Neuronal stem cell (in vitro differentiated cells): ENCODE measurements at regions not wholly inside any gene's neighbourhood (a gene's known extent, or its start where the extent isn't known, plus 50 kb on each side); places are given as distances from the start of the nearest gene placed in this dataset.

Experiments used
- DNase-seq: peaks from one replicate; pipeline ENCODE4 v3.0.0-alpha.2; 2013; ENCODE audit warnings: low spot score
- H2AFZ ChIP-seq: one replicate; pipeline ENCODE4 v1.6.1; 2013; ENCODE audit warnings: mild to moderate bottlenecking, low read length, inconsistent platforms
- H2AK5ac ChIP-seq: 2 replicates; pipeline ENCODE4 v1.6.1; 2013; ENCODE audit warnings: low read depth, mild to moderate bottlenecking, inconsistent platforms, low read length, moderate library complexity, mixed read lengths
- H2BK120ac ChIP-seq: 2 replicates; pipeline ENCODE4 v1.6.1; 2013; ENCODE audit warnings: low read depth, mild to moderate bottlenecking, inconsistent platforms, low read length, moderate library complexity, mixed read lengths
- H2BK12ac ChIP-seq: one replicate; pipeline ENCODE4 v1.6.1; 2013; ENCODE audit warnings: low read length, inconsistent platforms
- H2BK15ac ChIP-seq: 2 replicates; pipeline ENCODE4 v1.6.1; 2013; ENCODE audit warnings: mild to moderate bottlenecking, low read length, inconsistent platforms, mixed read lengths
- H2BK5ac ChIP-seq: one replicate; pipeline ENCODE4 v1.6.1; 2013; ENCODE audit warnings: inconsistent platforms, mild to moderate bottlenecking, low read length, moderate library complexity
- H3K14ac ChIP-seq: one replicate; pipeline ENCODE4 v1.6.1; 2013; ENCODE audit warnings: low read length, inconsistent platforms
- H3K18ac ChIP-seq: 2 replicates; pipeline ENCODE4 v1.6.1; 2013; ENCODE audit warnings: low read length, inconsistent platforms
- H3K23ac ChIP-seq: 2 replicates; pipeline ENCODE4 v1.6.1; 2013; ENCODE audit warnings: low read depth, mild to moderate bottlenecking, mixed read lengths, low read length, inconsistent platforms; ENCODE audit not compliant: poor library complexity
- H3K27ac ChIP-seq: replicated peaks from 3 replicates; pipeline ENCODE4 v1.5.1; 2013; ENCODE audit warnings: low read length, inconsistent platforms
- H3K27me3 ChIP-seq, 3 experiments: 2 replicates each; pipeline ENCODE4 v1.6.1; 2013; ENCODE audit warnings: low read length in 3 of 3, mild to moderate bottlenecking in 2 of 3, inconsistent platforms in 1 of 3, low read depth in 1 of 3, mixed read lengths in 1 of 3, moderate library complexity in 1 of 3; ENCODE audit not compliant: control insufficient read depth in 3 of 3, insufficient read depth in 3 of 3
- H3K36me3 ChIP-seq, 2 donors: replicated peaks in 1 of 2; 2 replicates each; pipeline ENCODE4 v1.6.1; 2013; ENCODE audit warnings: low read length in 2 of 2; ENCODE audit not compliant: control insufficient read depth in 2 of 2, insufficient read depth in 2 of 2
- H3K4ac ChIP-seq: 2 replicates; pipeline ENCODE4 v1.6.1; 2013; ENCODE audit warnings: inconsistent platforms, mild to moderate bottlenecking, low read length, moderate library complexity
- H3K4me1 ChIP-seq, 2 donors: 1 replicate in 1 of 2; 2 replicates in 1 of 2; pipeline ENCODE4 v1.6.1; 2013; ENCODE audit warnings: low read length in 2 of 2, low read depth in 1 of 2; ENCODE audit not compliant: control insufficient read depth in 2 of 2, insufficient read depth in 1 of 2
- H3K4me2 ChIP-seq: one replicate; pipeline ENCODE4 v1.6.1; 2013; ENCODE audit warnings: mild to moderate bottlenecking, low read length, inconsistent platforms; ENCODE audit not compliant: insufficient read depth, poor library complexity, severe bottlenecking
- H3K4me3 ChIP-seq, 2 donors: 2 replicates each; pipeline ENCODE4 v1.5.1; 2013; ENCODE audit warnings: low read length in 2 of 2, mild to moderate bottlenecking in 2 of 2, inconsistent platforms in 1 of 2, moderate library complexity in 1 of 2
- H3K79me1 ChIP-seq: one replicate; pipeline ENCODE4 v1.6.1; 2013; ENCODE audit warnings: low read depth, mild to moderate bottlenecking, inconsistent platforms, low read length, moderate library complexity
- H3K9ac ChIP-seq: one replicate; pipeline ENCODE4 v1.6.1; 2013; ENCODE audit warnings: mild to moderate bottlenecking, low read depth, low read length, inconsistent platforms; ENCODE audit not compliant: poor library complexity
- H3K9me3 ChIP-seq, 2 donors: replicated peaks in 1 of 2; 2 replicates each; pipeline versions ENCODE3 to v1.6.1; 2013; ENCODE audit warnings: low read length in 2 of 2, mild to moderate bottlenecking in 2 of 2, inconsistent platforms in 1 of 2, low read depth in 1 of 2, mixed read lengths in 1 of 2, moderate library complexity in 1 of 2; ENCODE audit not compliant: control insufficient read depth in 2 of 2, insufficient read depth in 1 of 2
- H4K8ac ChIP-seq: one replicate; pipeline ENCODE4 v1.6.1; 2013; ENCODE audit warnings: low read depth, mild to moderate bottlenecking, inconsistent platforms, low read length, moderate library complexity
- H4K91ac ChIP-seq: one replicate; pipeline ENCODE4 v1.6.1; 2013; ENCODE audit warnings: low read length, low read depth, mild to moderate bottlenecking, inconsistent platforms; ENCODE audit not compliant: poor library complexity
- WGBS, 2 donors: extraction: QIAGEN DNeasy Blood & Tissue Kit; methylation state at CpG; one replicate each; pipeline ENCODE4 v1.1.7; 2013; ENCODE audit warnings: missing lambda C conversion rate in 2 of 2, mixed read lengths in 1 of 2; ENCODE audit not compliant: insufficient read length in 2 of 2, insufficient replicate concordance in 1 of 2; ENCODE audit errors: extremely low coverage in 2 of 2; 5-methylcytosine and 5-hydroxymethylcytosine counted together

DNA sequence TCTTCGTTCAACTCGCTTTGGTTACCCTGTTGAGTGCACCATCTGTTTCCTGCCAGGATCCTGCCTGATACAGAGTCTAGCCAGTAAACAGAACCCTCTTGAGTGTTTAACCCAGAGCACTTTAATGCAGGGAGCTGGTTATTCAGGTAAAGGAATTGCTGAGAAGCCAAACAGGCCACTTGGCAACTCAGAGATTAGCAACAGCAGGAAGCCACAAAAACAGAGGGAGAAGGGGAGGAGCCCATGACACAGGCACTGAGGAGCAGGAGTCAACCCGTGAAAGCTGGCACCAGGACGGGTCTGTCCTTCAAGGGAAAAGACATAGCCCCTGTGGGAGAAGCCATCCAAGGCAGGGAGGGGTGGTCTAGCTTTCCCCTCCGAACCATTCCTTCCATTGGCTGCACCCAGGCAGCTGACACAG, 641.4 kb downstream of the ZNF674 start:
- H3K79me1 ChIP-seq, result no peaks in the 10 kb centered on the region
- H2BK120ac ChIP-seq, result no peak overlapping the region
- H2BK5ac ChIP-seq, result no peak overlapping the region
- no peak overlapping the region for H3K23ac ChIP-seq
- no peak overlapping the region for H2BK15ac ChIP-seq
- no peak overlapping the region for H4K91ac ChIP-seq
- H3K36me3 ChIP-seq, result no peaks in the 10 kb centered on the region
- H3K27ac ChIP-seq, result no peak overlapping the region
- H2BK12ac ChIP-seq, result no peak overlapping the region
- H3K4ac ChIP-seq, result no peak overlapping the region
- no peak overlapping the region for H2AK5ac ChIP-seq
- no peak overlapping the region for H3K4me3 ChIP-seq
- H3K9ac ChIP-seq, result no peak overlapping the region
- H4K8ac ChIP-seq, result no peak overlapping the region
- no peaks in the 10 kb centered on the region for H3K9me3 ChIP-seq
- no peak overlapping the region for H3K4me2 ChIP-seq
- H3K27me3 ChIP-seq, result no peaks in the 10 kb centered on the region
- H2AFZ ChIP-seq, result peak overlapping the region; percentile 43
- no peak overlapping the region for H3K18ac ChIP-seq
- H3K4me1 ChIP-seq, result peaks cover 0 to 9% of the 10 kb centered on the region in 2 donors
- peak; percentile 3 for DNase-seq
- H3K14ac ChIP-seq, result no peak overlapping the region
- no CpG with 5 or more reads among the region's 5 CpGs for WGBS, 2 donors

DNA sequence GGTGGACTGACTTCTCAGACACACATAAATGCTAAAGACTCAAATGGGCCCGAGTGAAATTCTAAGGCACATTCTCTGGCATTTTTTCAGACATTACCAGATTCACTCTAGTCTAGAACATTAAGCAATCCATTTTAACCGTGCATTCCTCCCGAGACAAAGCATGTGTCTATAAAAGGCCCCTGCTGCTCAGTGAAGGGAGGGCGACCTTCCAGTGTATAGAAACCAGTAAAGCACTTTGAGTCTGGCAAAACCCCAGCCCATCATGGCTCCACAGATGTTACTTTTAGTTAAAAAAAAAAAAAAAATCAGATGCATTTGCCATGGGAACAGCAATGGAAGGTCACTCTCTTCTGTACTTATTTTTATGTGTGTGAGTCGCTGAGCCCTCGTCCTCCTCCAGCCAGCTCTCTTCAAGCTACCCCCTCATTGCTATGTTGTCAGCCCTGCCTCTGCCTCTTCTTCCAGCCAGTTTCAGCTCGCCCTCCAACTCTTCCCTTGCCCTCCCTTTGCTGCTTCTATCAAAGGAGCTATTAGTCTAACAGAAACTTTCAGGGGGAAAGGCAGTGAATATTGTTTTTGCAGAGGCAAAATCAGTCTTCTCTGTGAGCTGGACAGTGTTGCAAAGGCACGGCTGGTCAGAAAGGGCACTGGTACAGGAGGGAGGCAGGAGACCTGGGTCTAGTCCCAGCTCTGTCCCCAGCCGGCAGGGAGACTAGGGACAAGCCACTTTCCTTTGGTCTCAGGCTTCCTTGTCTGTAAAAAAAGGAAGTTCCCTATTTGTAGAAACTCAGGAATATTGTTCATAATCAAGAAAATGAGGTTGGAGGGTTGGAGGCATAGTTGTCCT, 644.2 kb downstream of the ZNF674 start:
- no peak overlapping the region for H4K8ac ChIP-seq
- peak overlapping the region; percentile 46 for H3K27ac ChIP-seq
- no peak overlapping the region for H3K23ac ChIP-seq
- peak overlapping the region; percentile 64 for H2AFZ ChIP-seq
- no peak overlapping the region for H2AK5ac ChIP-seq
- no peak overlapping the region for H3K14ac ChIP-seq
- peaks cover 0 to 9% of the 10 kb centered on the region in 2 donors for H3K4me1 ChIP-seq
- H3K4me2 ChIP-seq, result peak overlapping the region; percentile 11
- WGBS, 2 donors, result no CpG with 5 or more reads among the region's 9 CpGs
- no peaks in the 10 kb centered on the region for H3K9me3 ChIP-seq
- H2BK12ac ChIP-seq, result no peak overlapping the region
- H3K18ac ChIP-seq, result no peak overlapping the region
- H3K27me3 ChIP-seq, result no peaks in the 10 kb centered on the region
- H2BK5ac ChIP-seq, result no peak overlapping the region
- H3K4me3 ChIP-seq, result peak overlapping the region in 1 of 2 donors; percentile 8
- no peak overlapping the region for H2BK120ac ChIP-seq
- no peak overlapping the region for H4K91ac ChIP-seq
- DNase-seq, result peak; percentile 1
- H3K4ac ChIP-seq, result no peak overlapping the region
- H3K9ac ChIP-seq, result no peak overlapping the region
- no peak overlapping the region for H2BK15ac ChIP-seq
- H3K79me1 ChIP-seq, result no peaks in the 10 kb centered on the region
- no peaks in the 10 kb centered on the region for H3K36me3 ChIP-seq

DNA sequence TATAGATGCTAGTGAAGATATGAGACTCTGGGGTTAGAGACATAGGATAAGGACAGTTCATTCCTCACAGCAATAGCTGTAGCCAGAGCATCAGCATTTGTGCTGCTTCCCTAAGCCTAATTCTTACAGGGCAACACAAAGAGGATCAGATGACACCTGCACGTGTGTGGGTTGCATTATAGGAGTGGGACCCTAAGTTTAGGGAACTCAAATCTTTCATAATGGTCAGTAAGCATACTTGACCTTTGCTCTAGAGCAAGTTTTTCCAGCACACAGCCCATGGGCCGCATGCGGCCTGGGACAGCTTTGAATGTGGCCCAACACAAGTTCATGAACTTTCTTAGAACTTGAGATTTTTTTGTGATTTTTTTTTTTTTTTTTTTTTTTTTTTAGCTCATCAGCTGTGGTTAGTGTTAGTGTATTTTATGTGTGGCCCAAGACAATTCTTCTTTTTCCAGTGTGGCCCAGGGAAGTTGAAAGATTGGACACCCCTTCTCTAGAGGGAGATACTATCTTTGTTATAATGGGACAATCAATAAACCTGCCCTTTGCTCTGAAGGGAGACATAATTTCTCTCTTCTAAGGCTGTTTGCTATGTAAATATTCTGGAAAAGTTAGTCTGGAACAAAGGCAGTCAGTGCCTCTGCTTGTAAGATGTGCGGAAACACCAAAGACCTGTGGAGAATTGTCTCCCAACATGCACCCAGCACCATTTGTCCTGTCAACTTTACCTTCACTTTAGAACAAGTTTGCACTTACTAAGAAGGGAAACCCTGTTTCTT, 650.2 kb downstream of the ZNF674 start:
- Histone ChIP-seq H2BK5ac (no peak overlapping the region), H4K8ac (no peak overlapping the region), H2AFZ (no peak overlapping the region), H3K18ac (no peak overlapping the region), H3K4me1 (no peaks in the 10 kb centered on the region), H4K91ac (no peak overlapping the region), H3K9ac (no peak overlapping the region), H3K9me3 (no peaks in the 10 kb centered on the region), H3K4me3 (no peak overlapping the region), H3K4ac (no peak overlapping the region), H2AK5ac (no peak overlapping the region), H2BK120ac (no peak overlapping the region), H3K36me3 (no peaks in the 10 kb centered on the region), H3K79me1 (no peaks in the 10 kb centered on the region), H3K4me2 (no peak overlapping the region), H2BK15ac (no peak overlapping the region), H3K23ac (no peak overlapping the region), H3K14ac (no peak overlapping the region), H3K27ac (no peak overlapping the region), H2BK12ac (no peak overlapping the region), H3K27me3 (no peaks in the 10 kb centered on the region)
- no CpG with 5 or more reads among the region's 4 CpGs for WGBS, 2 donors
- DNase-seq, result no peak

DNA sequence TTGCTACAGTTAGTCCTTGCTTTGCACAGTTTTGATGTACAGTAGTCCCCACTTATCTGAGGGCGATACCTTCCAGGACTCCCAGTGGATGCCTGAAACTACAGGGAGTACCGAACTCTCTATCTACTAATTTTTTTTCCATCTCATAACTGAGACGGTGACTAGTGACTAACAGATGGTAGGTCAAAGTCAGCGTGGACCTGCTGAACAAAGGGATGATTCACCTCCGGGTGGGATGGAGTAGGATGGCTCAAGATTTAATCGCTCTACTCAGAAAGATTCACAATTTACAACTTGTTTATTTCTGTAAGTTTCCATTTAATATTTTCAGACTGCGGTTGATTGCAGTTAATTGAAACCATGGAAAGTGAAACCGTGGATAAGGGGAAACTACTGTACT, 655.8 kb downstream of the ZNF674 start:
- H4K91ac ChIP-seq, result no peak overlapping the region
- H3K79me1 ChIP-seq, result no peaks in the 10 kb centered on the region
- no peak overlapping the region for H3K18ac ChIP-seq
- no peaks in the 10 kb centered on the region for H3K9me3 ChIP-seq
- no peak for DNase-seq
- no peak overlapping the region for H3K27ac ChIP-seq
- no peak overlapping the region for H2AFZ ChIP-seq
- no peak overlapping the region for H3K4me3 ChIP-seq
- no peak overlapping the region for H3K4ac ChIP-seq
- H3K36me3 ChIP-seq, result no peaks in the 10 kb centered on the region
- no peak overlapping the region for H2BK12ac ChIP-seq
- no peak overlapping the region for H4K8ac ChIP-seq
- H3K14ac ChIP-seq, result no peak overlapping the region
- no peak overlapping the region for H2BK5ac ChIP-seq
- H3K27me3 ChIP-seq, result no peaks in the 10 kb centered on the region
- H2AK5ac ChIP-seq, result no peak overlapping the region
- no CpG with 5 or more reads among the region's 8 CpGs for WGBS, 2 donors
- H2BK120ac ChIP-seq, result no peak overlapping the region
- H3K4me1 ChIP-seq, result no peaks in the 10 kb centered on the region
- H3K9ac ChIP-seq, result no peak overlapping the region
- no peak overlapping the region for H3K4me2 ChIP-seq
- no peak overlapping the region for H2BK15ac ChIP-seq
- H3K23ac ChIP-seq, result no peak overlapping the region
